Thoracic aorta (tissue), 2 donors: ENCODE measurements at regions not wholly inside any gene's neighbourhood (a gene's known extent, or its start where the extent isn't known, plus 50 kb on each side); places are given as distances from the start of the nearest gene placed in this dataset.

Experiments used
- ATAC-seq: fragments of 150-250 bp; one replicate; pipeline ENCODE4 v1.8.0; 2017; ENCODE audit warnings: low read depth; ENCODE audit not compliant: insufficient number of reproducible peaks, low FRiP score
- DNase-seq: peaks from one replicate; pipeline ENCODE4 v3.0.0-alpha.2; 2020; ENCODE audit warnings: low spot score
- H3K27ac ChIP-seq, 2 donors: fragments of 200-600 bp; sonication (generic); 1 replicate in 1 of 2; 2 replicates in 1 of 2; pipeline ENCODE4 v1.5.1; 2016; ENCODE audit warnings: mild to moderate bottlenecking in 2 of 2, moderate library complexity in 2 of 2
- H3K27me3 ChIP-seq: fragments of 200-600 bp; sonication (generic); replicated peaks from 2 replicates; pipeline ENCODE4 v1.6.0; 2016; ENCODE audit warnings: mild to moderate bottlenecking; ENCODE audit not compliant: insufficient read depth
- H3K36me3 ChIP-seq: fragments of 200-600 bp; sonication (generic); one replicate; pipeline ENCODE4 v1.5.1; 2016
- H3K4me1 ChIP-seq, 2 donors: fragments of 200-600 bp; sonication (generic); 1 replicate in 1 of 2; 2 replicates in 1 of 2; pipeline versions ENCODE4 v1.5.1 to v1.6.0; 2016; ENCODE audit warnings: low read depth in 2 of 2, mild to moderate bottlenecking in 1 of 2; ENCODE audit not compliant: control insufficient read depth in 1 of 2
- H3K4me3 ChIP-seq: fragments of 200-600 bp; sonication (generic); 2 replicates; pipeline ENCODE4 v1.5.1; 2016; ENCODE audit warnings: mild to moderate bottlenecking
- H3K9me3 ChIP-seq: fragments of 200-600 bp; sonication (generic); 2 replicates; pipeline ENCODE4 v1.5.1; 2016
- CTCF ChIP-seq: fragments of 200-600 bp; sonication (generic); IDR thresholded peaks from one replicate; pipeline ENCODE4 v1.5.1; 2019; ENCODE audit warnings: antibody characterized with exemption

- TF ChIP-seq CTCF, result no peak
- H3K9me3 ChIP-seq, result no peaks in the 10 kb centered on the region
- H3K27me3 ChIP-seq, result no peaks in the 10 kb centered on the region
- H3K4me3 ChIP-seq, result no peak overlapping the region
- ATAC-seq (no peak), DNase-seq (no peak)
- no peaks in the 10 kb centered on the region for H3K4me1 ChIP-seq
- H3K36me3 ChIP-seq, result no peaks in the 10 kb centered on the region
- no peak overlapping the region for H3K27ac ChIP-seq
These were observed 1379.8 kb downstream of the MAT2B start for GRCh38 chr5:164885179-164885578.

- H3K27ac ChIP-seq, result no peak overlapping the region
- H3K36me3 ChIP-seq, result no peaks in the 10 kb centered on the region
- no peaks in the 10 kb centered on the region for H3K4me1 ChIP-seq
- no peak overlapping the region for H3K4me3 ChIP-seq
- TF ChIP-seq CTCF, result no peak
- no peak for ATAC-seq
- DNase-seq, result no peak
- no peaks in the 10 kb centered on the region for H3K27me3 ChIP-seq
- no peaks in the 10 kb centered on the region for H3K9me3 ChIP-seq
These were observed 1387.7 kb downstream of the MAT2B start for GRCh38 chr5:164893071-164893470.

GRCh38 chr5:164898705-164899104, 1393.3 kb downstream of the MAT2B start:
- Histone ChIP-seq H3K4me3 (no peak overlapping the region), H3K27ac (no peak overlapping the region), H3K4me1 (no peaks in the 10 kb centered on the region), H3K9me3 (no peaks in the 10 kb centered on the region), H3K27me3 (no peaks in the 10 kb centered on the region), H3K36me3 (no peaks in the 10 kb centered on the region)
- DNase-seq (no peak), ATAC-seq (no peak)
- TF ChIP-seq CTCF, result no peak

- H3K4me1 ChIP-seq, result no peaks in the 10 kb centered on the region
- H3K36me3 ChIP-seq, result no peaks in the 10 kb centered on the region
- no peaks in the 10 kb centered on the region for H3K9me3 ChIP-seq
- no peak overlapping the region for H3K4me3 ChIP-seq
- no peak for ATAC-seq
- no peak for DNase-seq
- no peak for TF ChIP-seq CTCF
- no peaks in the 10 kb centered on the region for H3K27me3 ChIP-seq
- no peak overlapping the region for H3K27ac ChIP-seq
These were observed 1404.3 kb downstream of the MAT2B start for GRCh38 chr5:164909673-164910072.

GRCh38 chr5:164921722-164922121, 1416.3 kb downstream of the MAT2B start:
- ATAC-seq (no peak), DNase-seq (no peak)
- H3K27ac ChIP-seq, result no peak overlapping the region
- H3K9me3 ChIP-seq, result peaks cover 5% of the 10 kb centered on the region
- TF ChIP-seq CTCF, result no peak
- H3K36me3 ChIP-seq, result no peaks in the 10 kb centered on the region
- H3K4me3 ChIP-seq, result no peak overlapping the region
- no peaks in the 10 kb centered on the region for H3K27me3 ChIP-seq
- no peaks in the 10 kb centered on the region for H3K4me1 ChIP-seq
